ENCODE measurements at regions not wholly inside any gene's neighbourhood (a gene's known extent, or its start where the extent isn't known, plus 50 kb on each side); places are given as distances from the start of the nearest gene placed in this dataset.

DNA sequence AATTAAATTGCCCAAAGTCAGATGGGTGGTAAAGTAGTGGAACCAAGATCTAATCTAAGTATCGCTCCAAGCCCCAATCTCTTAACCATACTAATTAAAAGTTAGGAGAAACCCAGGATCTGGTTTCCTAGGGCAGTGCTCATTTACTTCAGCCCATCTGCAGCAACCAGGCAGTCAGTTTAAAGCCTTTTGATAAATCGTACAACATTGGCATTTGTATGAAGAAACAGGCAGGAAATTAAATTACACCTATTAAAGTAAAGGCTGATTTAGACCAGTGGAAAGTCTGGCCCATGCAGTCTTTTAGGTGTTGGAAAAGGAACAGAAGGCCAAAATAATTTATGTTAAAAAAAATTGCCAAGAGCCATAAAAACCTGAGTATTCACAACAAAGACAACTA, 594.4 kb upstream of the UBE2E2 start:
- H3K4me1 ChIP-seq (ENCODE audit: insufficient read depth, low read length, poor library complexity, severe bottlenecking), result no peaks in the 10 kb centered on the region
- CTCF ChIA-PET, result no interaction called here
- no peak overlapping the region for H3K4me3 ChIP-seq (ENCODE audit: low read depth, low read length, poor library complexity, severe bottlenecking)
- BruUV-seq (replicated peaks), result no TSS peak
- H3K27me3 ChIP-seq (replicated peaks; ENCODE audit: insufficient read depth, low read depth, low read length, poor library complexity), result no peaks in the 10 kb centered on the region
- TF ChIP-seq, protein P1, sequence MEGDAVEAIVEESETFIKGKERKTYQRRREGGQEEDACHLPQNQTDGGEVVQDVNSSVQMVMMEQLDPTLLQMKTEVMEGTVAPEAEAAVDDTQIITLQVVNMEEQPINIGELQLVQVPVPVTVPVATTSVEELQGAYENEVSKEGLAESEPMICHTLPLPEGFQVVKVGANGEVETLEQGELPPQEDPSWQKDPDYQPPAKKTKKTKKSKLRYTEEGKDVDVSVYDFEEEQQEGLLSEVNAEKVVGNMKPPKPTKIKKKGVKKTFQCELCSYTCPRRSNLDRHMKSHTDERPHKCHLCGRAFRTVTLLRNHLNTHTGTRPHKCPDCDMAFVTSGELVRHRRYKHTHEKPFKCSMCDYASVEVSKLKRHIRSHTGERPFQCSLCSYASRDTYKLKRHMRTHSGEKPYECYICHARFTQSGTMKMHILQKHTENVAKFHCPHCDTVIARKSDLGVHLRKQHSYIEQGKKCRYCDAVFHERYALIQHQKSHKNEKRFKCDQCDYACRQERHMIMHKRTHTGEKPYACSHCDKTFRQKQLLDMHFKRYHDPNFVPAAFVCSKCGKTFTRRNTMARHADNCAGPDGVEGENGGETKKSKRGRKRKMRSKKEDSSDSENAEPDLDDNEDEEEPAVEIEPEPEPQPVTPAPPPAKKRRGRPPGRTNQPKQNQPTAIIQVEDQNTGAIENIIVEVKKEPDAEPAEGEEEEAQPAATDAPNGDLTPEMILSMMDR (conservative IDR thresholded peaks at IDR 0.05; ENCODE audit: low read depth, low read length), result no peak
- TF ChIP-seq EZH2 (IDR thresholded peaks at IDR 0.05; ENCODE audit: borderline replicate concordance, low read depth, low read length, poor library complexity, severe bottlenecking), result no peak
- H3K27ac ChIP-seq (ENCODE audit: low read depth, low read length, poor library complexity, severe bottlenecking), result no peak overlapping the region
- no peaks in the 10 kb centered on the region for H3K36me3 ChIP-seq (ENCODE audit: insufficient read depth, low read length, poor library complexity, severe bottlenecking)
- H3K9me3 ChIP-seq (ENCODE audit: low read depth, low read length, poor library complexity, severe bottlenecking), result peaks cover 14% of the 10 kb centered on the region
- no peak for DNase-seq (ENCODE audit: low spot score)
- intact Hi-C loops (cut with micrococcal nuclease; ENCODE audit: unreplicated experiment), result no loop called here
- POLR2A ChIA-PET (ENCODE audit: low non-redundant PET), result no interaction called here

DNA sequence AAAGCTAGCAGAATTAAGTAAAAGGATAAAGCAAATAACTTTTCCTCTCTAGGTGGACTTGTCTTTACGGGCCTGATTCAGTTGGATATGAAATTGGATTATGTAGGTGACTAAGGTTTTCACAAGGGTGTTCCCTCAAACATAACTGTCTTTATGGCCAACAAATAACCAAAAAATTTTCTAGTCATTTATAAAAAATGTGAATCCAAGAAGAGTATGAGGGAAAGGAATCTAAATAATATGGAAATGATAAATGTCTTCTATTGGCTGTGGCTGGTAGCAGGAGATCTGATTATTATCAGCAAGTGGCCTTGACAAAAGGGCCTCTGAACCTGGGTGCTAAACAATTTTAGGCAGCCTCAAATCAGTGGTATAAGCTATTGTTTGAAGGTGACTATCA, 594.0 kb upstream of the UBE2E2 start:
- TF ChIP-seq, protein P1 (conservative IDR thresholded peaks at IDR 0.05; ENCODE audit: low read depth, low read length), result no peak
- TF ChIP-seq EZH2 (IDR thresholded peaks at IDR 0.05; ENCODE audit: borderline replicate concordance, low read depth, low read length, poor library complexity, severe bottlenecking), result no peak
- Histone ChIP-seq H3K36me3 (ENCODE audit: insufficient read depth, low read length, poor library complexity, severe bottlenecking) (no peaks in the 10 kb centered on the region), H3K4me3 (ENCODE audit: low read depth, low read length, poor library complexity, severe bottlenecking) (no peak overlapping the region), H3K4me1 (ENCODE audit: insufficient read depth, low read length, poor library complexity, severe bottlenecking) (no peaks in the 10 kb centered on the region), H3K27ac (ENCODE audit: low read depth, low read length, poor library complexity, severe bottlenecking) (no peak overlapping the region), H3K27me3 (replicated peaks; ENCODE audit: insufficient read depth, low read depth, low read length, poor library complexity) (no peaks in the 10 kb centered on the region), H3K9me3 (ENCODE audit: low read depth, low read length, poor library complexity, severe bottlenecking) (peaks cover 11% of the 10 kb centered on the region)
- CTCF ChIA-PET, result no interaction called here
- no peak for DNase-seq (ENCODE audit: low spot score)
- intact Hi-C loops (cut with micrococcal nuclease; ENCODE audit: unreplicated experiment), result no loop called here
- POLR2A ChIA-PET (ENCODE audit: low non-redundant PET), result no interaction called here
- BruUV-seq (replicated peaks), result no TSS peak

DNA sequence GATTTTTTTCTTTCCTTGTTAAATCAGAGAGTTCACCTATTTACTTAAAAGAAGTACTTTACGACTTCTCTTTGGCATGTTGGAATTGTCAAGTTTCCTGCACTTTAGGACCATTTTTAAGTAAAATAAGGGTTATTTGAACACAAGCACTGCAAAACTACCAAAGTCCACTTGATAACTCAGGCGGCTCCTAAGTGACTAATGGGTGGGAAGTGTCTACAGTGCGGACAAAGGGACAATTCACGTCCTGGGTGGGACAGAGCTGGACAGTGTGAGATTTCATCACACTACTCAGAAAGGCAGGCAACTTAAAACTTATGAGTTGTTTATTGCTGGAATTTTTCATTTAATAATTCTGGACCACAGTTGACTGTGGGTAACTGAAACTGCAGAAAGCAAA, 590.2 kb upstream of the UBE2E2 start:
- Histone ChIP-seq H3K4me3 (ENCODE audit: low read depth, low read length, poor library complexity, severe bottlenecking) (no peak overlapping the region), H3K27ac (ENCODE audit: low read depth, low read length, poor library complexity, severe bottlenecking) (no peak overlapping the region), H3K27me3 (replicated peaks; ENCODE audit: insufficient read depth, low read depth, low read length, poor library complexity) (no peaks in the 10 kb centered on the region), H3K36me3 (ENCODE audit: insufficient read depth, low read length, poor library complexity, severe bottlenecking) (no peaks in the 10 kb centered on the region), H3K9me3 (ENCODE audit: low read depth, low read length, poor library complexity, severe bottlenecking) (no peaks in the 10 kb centered on the region), H3K4me1 (ENCODE audit: insufficient read depth, low read length, poor library complexity, severe bottlenecking) (no peaks in the 10 kb centered on the region)
- POLR2A ChIA-PET (ENCODE audit: low non-redundant PET), result no interaction called here
- intact Hi-C loops (cut with micrococcal nuclease; ENCODE audit: unreplicated experiment), result no loop called here
- DNase-seq (ENCODE audit: low spot score), result no peak
- no peak for TF ChIP-seq EZH2 (IDR thresholded peaks at IDR 0.05; ENCODE audit: borderline replicate concordance, low read depth, low read length, poor library complexity, severe bottlenecking)
- TF ChIP-seq, protein P1 (conservative IDR thresholded peaks at IDR 0.05; ENCODE audit: low read depth, low read length), result no peak
- BruUV-seq (replicated peaks), result no TSS peak
- CTCF ChIA-PET, result no interaction called here
